HCT116 (cell line): ENCODE measurements at regions not wholly inside any gene's neighbourhood (a gene's known extent, or its start where the extent isn't known, plus 50 kb on each side); places are given as distances from the start of the nearest gene placed in this dataset.

Source experiments
- ATAC-seq: fragments of 200-7000 bp; cut with Tn5 transposase; 2 replicates; pipeline ENCODE4 v1.9.1; 2020; ENCODE audit warnings: mild to moderate bottlenecking, moderate library complexity
- BruUV-seq: library from RNA; stranded (reverse); fragments of 400-500 nt; replicated peaks from 2 replicates; lab custom pipeline; 2021; lab: Mats Ljungman, UMichigan
- CTCF ChIA-PET: fragments of 300-600 bp; sonication (Branson Sonifier 250); formaldehyde crosslinking; loops from one replicate; lab custom pipeline; 2021; ENCODE audit warnings: antibody characterized with exemption; lab: Charles Lee
- POLR2A ChIA-PET: fragments of 300-600, 350-600 bp; sonication (Branson Sonifier 250); formaldehyde crosslinking; loops from one replicate; lab custom pipeline; 2021; ENCODE audit warnings: antibody characterized with exemption; lab: Charles Lee
- RAD21 ChIA-PET, 2 experiments: fragments of 300-600 bp; sonication (Branson Sonifier 250); formaldehyde crosslinking; loops; one replicate each; lab custom pipeline; 2023; ENCODE audit warnings: low total read pairs in 2 of 2; ENCODE audit not compliant: uncharacterized antibody in 2 of 2, unreplicated experiment in 2 of 2, low non-redundant PET in 1 of 2; lab: Charles Lee
- DNase-seq: peaks from one replicate; pipeline ENCODE4 v3.0.0-alpha.2; 2010; ENCODE audit warnings: low read depth, low spot score
- H2AFZ ChIP-seq: fragments of 200-600 bp; shearing (Covaris generic), sonication (generic); 2 replicates; pipeline ENCODE4 v1.6.1; 2017; ENCODE audit warnings: low read depth, mixed run types, mixed read lengths, antibody characterized with exemption, low read length; ENCODE audit not compliant: poor library complexity, severe bottlenecking
- H3K27ac ChIP-seq: 2 replicates; pipeline ENCODE4 v1.5.1; 2012; ENCODE audit warnings: low read depth, low read length
- H3K27me3 ChIP-seq: fragments of 200-600 bp; sonication (generic); 2 replicates; pipeline ENCODE4 v1.6.1; 2016; ENCODE audit warnings: mixed run types, low read length, mixed read lengths; ENCODE audit not compliant: insufficient read depth
- H3K36me3 ChIP-seq, 2 experiments: fragments of 200-500 bp in 1 of 2; fragments of 200-600 bp in 1 of 2; sonication (Bioruptor generic) in 1 of 2; sonication (generic) in 1 of 2; 2 replicates each; pipeline versions ENCODE4 v1.5.1 to v1.6.1; 2014 to 2016; ENCODE audit warnings: low read length in 2 of 2, inconsistent platforms in 1 of 2, mixed read lengths in 1 of 2, mixed run types in 1 of 2; ENCODE audit not compliant: insufficient read depth in 2 of 2, control insufficient read depth in 1 of 2
- H3K4me1 ChIP-seq, 2 experiments: fragments of 200-600 bp in 1 of 2; sonication (generic) in 1 of 2; 2 replicates each; pipeline versions ENCODE4 v1.5.1 to v1.6.1; 2012 to 2017; ENCODE audit warnings: low read length in 2 of 2, inconsistent platforms in 1 of 2, mild to moderate bottlenecking in 1 of 2, mixed read lengths in 1 of 2, mixed run types in 1 of 2, moderate library complexity in 1 of 2; ENCODE audit not compliant: insufficient read depth in 2 of 2, control insufficient read depth in 1 of 2
- H3K4me2 ChIP-seq: fragments of 200-600 bp; sonication (generic); 2 replicates; pipeline ENCODE4 v1.6.1; 2017; ENCODE audit warnings: mixed run types, low read length, mixed read lengths
- H3K4me3 ChIP-seq, 2 experiments: fragments of 200-600 bp in 1 of 2; sonication (generic) in 1 of 2; replicated peaks in 1 of 2; 2 replicates each; pipeline ENCODE4 v1.5.1; 2011 to 2016; ENCODE audit warnings: low read length in 2 of 2, control low read depth in 1 of 2, low read depth in 1 of 2, mild to moderate bottlenecking in 1 of 2, mixed read lengths in 1 of 2, mixed run types in 1 of 2
- H3K79me2 ChIP-seq: fragments of 200-600 bp; sonication (generic); 2 replicates; pipeline ENCODE4 v1.6.1; 2017; ENCODE audit warnings: mild to moderate bottlenecking, mixed run types, low read length, moderate library complexity, mixed read lengths; ENCODE audit not compliant: insufficient read depth
- H3K9ac ChIP-seq: fragments of 200-600 bp; sonication (generic); 2 replicates; pipeline ENCODE4 v1.6.1; 2016; ENCODE audit warnings: low read length, mixed read lengths
- H3K9me2 ChIP-seq: fragments of 200-600 bp; sonication (generic), shearing (Covaris generic); 2 replicates; pipeline ENCODE4 v1.6.1; 2017; ENCODE audit warnings: mixed run types, mild to moderate bottlenecking, moderate library complexity; ENCODE audit not compliant: insufficient read depth
- H3K9me3 ChIP-seq, 2 experiments: fragments of 200-500 bp in 1 of 2; fragments of 200-600 bp in 1 of 2; sonication (Bioruptor generic) in 1 of 2; sonication (generic) in 1 of 2; 2 replicates each; pipeline ENCODE4 v1.6.1; 2014 to 2017; ENCODE audit warnings: low read length in 2 of 2, mixed read lengths in 2 of 2, inconsistent platforms in 1 of 2, low read depth in 1 of 2, mild to moderate bottlenecking in 1 of 2, mixed run types in 1 of 2, moderate library complexity in 1 of 2; ENCODE audit not compliant: control insufficient read depth in 1 of 2, insufficient read depth in 1 of 2
- H4K20me1 ChIP-seq: fragments of 200-600 bp; sonication (generic), shearing (Covaris generic); 2 replicates; pipeline ENCODE4 v1.6.1; 2017; ENCODE audit warnings: mixed run types, mild to moderate bottlenecking, moderate library complexity; ENCODE audit not compliant: insufficient read depth
- CEBPB ChIP-seq: IDR thresholded peaks from 2 replicates; pipeline ENCODE4 v1.6.1; 2012; ENCODE audit warnings: low read depth
- EGR1 ChIP-seq: IDR thresholded peaks from 2 replicates; pipeline ENCODE4 v1.6.1; 2012; ENCODE audit warnings: low read depth
- ELF1 ChIP-seq: IDR thresholded peaks from 2 replicates; pipeline ENCODE4 v1.6.1; 2012; ENCODE audit warnings: low read depth, borderline replicate concordance
- EZH2 ChIP-seq: fragments of 200-600 bp; sonication (generic); IDR thresholded peaks from 2 replicates; pipeline ENCODE4 v1.6.1; 2017; ENCODE audit warnings: antibody characterized with exemption, mixed run types
- EZH2phosphoT487 ChIP-seq: fragments of 200-600 bp; IDR thresholded peaks from 2 replicates; pipeline ENCODE4 v1.6.1; 2018; ENCODE audit warnings: antibody characterized with exemption, borderline replicate concordance
- FOSL1 ChIP-seq: IDR thresholded peaks from 2 replicates; pipeline ENCODE4 v1.6.1; 2012; ENCODE audit warnings: low read depth
- JUND ChIP-seq: IDR thresholded peaks from 2 replicates; pipeline ENCODE4 v1.6.1; 2012
- POLR2A ChIP-seq: IDR thresholded peaks from 2 replicates; pipeline ENCODE4 v1.7.0; 2011; ENCODE audit warnings: borderline replicate concordance; ENCODE audit not compliant: insufficient read depth, insufficient read length; ENCODE audit errors: extremely low read depth
- POLR2AphosphoS5 ChIP-seq: IDR thresholded peaks from 2 replicates; pipeline ENCODE4 v1.6.1; 2011; ENCODE audit warnings: mild to moderate bottlenecking, low read depth, low read length, moderate library complexity
- RAD21 ChIP-seq: IDR thresholded peaks from 2 replicates; pipeline ENCODE4 v1.6.1; 2012; ENCODE audit warnings: low read depth, mild to moderate bottlenecking
- REST ChIP-seq: IDR thresholded peaks from 2 replicates; pipeline ENCODE4 v1.6.1; 2012; ENCODE audit warnings: low read depth
- SIN3A ChIP-seq: IDR thresholded peaks from 2 replicates; pipeline ENCODE4 v1.6.1; 2012; ENCODE audit warnings: low read depth
- SRF ChIP-seq: IDR thresholded peaks from 2 replicates; pipeline ENCODE4 v1.6.1; 2012; ENCODE audit warnings: low read depth
- TCF7L2 ChIP-seq: IDR thresholded peaks from 2 replicates; pipeline ENCODE4 v1.7.0; 2011; ENCODE audit warnings: borderline replicate concordance, inconsistent platforms; ENCODE audit not compliant: insufficient read depth, insufficient read length; ENCODE audit errors: extremely low read depth
- ZFX ChIP-seq: fragments of 450-650 bp; IDR thresholded peaks from 2 replicates; pipeline ENCODE4 v1.6.1; 2017
- ZNF274 ChIP-seq: fragments of 200-500 bp; sonication (Bioruptor generic); IDR thresholded peaks from 2 replicates; pipeline ENCODE4 v1.6.1; 2014; ENCODE audit warnings: mild to moderate bottlenecking, low read depth, low read length, inconsistent platforms
- intact Hi-C: fragments of 100-400 bp; cut with micrococcal nuclease; formaldehyde crosslinking; loops from 2 replicates; pipeline ENCODE4 v1.10.0; 2022

- Histone ChIP-seq H3K4me2 (no peak overlapping the region), H4K20me1 (no peaks in the 10 kb centered on the region), H3K9me3 (no peaks in the 10 kb centered on the region), H3K4me3 (no peak overlapping the region), H3K4me1 (no peaks in the 10 kb centered on the region), H3K27ac (no peak overlapping the region), H3K36me3 (no peaks in the 10 kb centered on the region), H2AFZ (no peak overlapping the region), H3K79me2 (no peaks in the 10 kb centered on the region), H3K27me3 (peaks cover 18% of the 10 kb centered on the region), H3K9ac (no peak overlapping the region), H3K9me2 (no peaks in the 10 kb centered on the region)
- no peak for DNase-seq
- intact Hi-C loops = no loop called here
- TF ChIP-seq TCF7L2 = no peak
- TF ChIP-seq EGR1 = no peak
- TF ChIP-seq FOSL1 = no peak
- no peak for TF ChIP-seq ZNF274
- no peak for TF ChIP-seq JUND
- no peak for TF ChIP-seq CEBPB
- TF ChIP-seq POLR2A = no peak
- TF ChIP-seq ELF1 = no peak
- TF ChIP-seq RAD21 = no peak
- no peak for TF ChIP-seq EZH2
- no peak for TF ChIP-seq POLR2AphosphoS5
- no peak for TF ChIP-seq ZFX
- ATAC-seq = no peak
- CTCF ChIA-PET = no interaction called here
- POLR2A ChIA-PET = no interaction called here
- RAD21 ChIA-PET = no interaction called here
- BruUV-seq = no TSS peak
Measured at GRCh38 chr4:79513576-79513975, 105.5 kb upstream of the GK2 start.

GRCh38 chr4:79512363-79512762 lies 104.3 kb upstream of the GK2 start:
- Histone ChIP-seq H3K79me2 (no peaks in the 10 kb centered on the region), H3K36me3 (no peaks in the 10 kb centered on the region), H3K4me3 (no peak overlapping the region)
- no TSS peak for BruUV-seq
- CTCF ChIA-PET = no interaction called here
- no peak for DNase-seq
- TF ChIP-seq EZH2phosphoT487 (no peak), TCF7L2 (no peak), POLR2A (no peak), ZNF274 (no peak), SIN3A (no peak), CEBPB (no peak), EGR1 (no peak), REST (no peak), SRF (no peak), FOSL1 (no peak), RAD21 (no peak)
- TF ChIP-seq, all 23 proteins: peak for 0
- no peaks in the 10 kb centered on the region for H3K9me2 ChIP-seq
- no peaks in the 10 kb centered on the region for H4K20me1 ChIP-seq
- ATAC-seq = no peak
- no peaks in the 10 kb centered on the region for H3K4me1 ChIP-seq
- no peak overlapping the region for H3K27ac ChIP-seq
- RAD21 ChIA-PET = no interaction called here
- no peak overlapping the region for H2AFZ ChIP-seq
- H3K27me3 ChIP-seq = peaks cover 25% of the 10 kb centered on the region
- POLR2A ChIA-PET = no interaction called here
- no peaks in the 10 kb centered on the region for H3K9me3 ChIP-seq
- no peak overlapping the region for H3K4me2 ChIP-seq
- intact Hi-C loops = no loop called here
- no peak overlapping the region for H3K9ac ChIP-seq
